CD1c-positive myeloid dendritic cell (primary cell): ENCODE measurements at regions not wholly inside any gene's neighbourhood (a gene's known extent, or its start where the extent isn't known, plus 50 kb on each side); places are given as distances from the start of the nearest gene placed in this dataset.

Source experiments
- DNase-seq: peaks from one replicate; pipeline ENCODE4 v3.0.0-alpha.2; 2016; ENCODE audit errors: extremely low spot score

GRCh38 chr15:95812491-95812890 lies 518.0 kb upstream of the NR2F2 start:
- DNase-seq = no peak

- DNase-seq = no peak
These were observed 515.6 kb upstream of the NR2F2 start for GRCh38 chr15:95814908-95815307.

DNA sequence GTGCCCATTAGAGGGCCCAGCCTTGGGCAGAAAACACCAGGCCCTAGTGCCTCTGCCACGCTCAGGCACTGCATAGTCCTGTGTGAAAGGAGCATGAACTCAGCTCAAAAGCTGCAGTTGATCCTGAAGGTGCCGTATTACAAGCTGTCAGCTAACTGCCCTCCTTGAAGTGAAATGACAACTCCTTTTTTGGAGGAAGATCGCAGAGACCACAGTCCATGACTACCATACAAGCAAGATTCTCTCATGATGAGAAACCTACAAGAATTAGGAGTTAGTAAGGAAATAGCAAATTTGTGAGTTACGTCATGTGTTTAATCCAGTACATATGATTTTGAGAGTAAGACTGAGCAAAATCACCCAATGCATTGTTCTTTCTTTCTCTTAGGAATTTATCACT lies 513.9 kb upstream of the NR2F2 start:
- no peak for DNase-seq

DNA sequence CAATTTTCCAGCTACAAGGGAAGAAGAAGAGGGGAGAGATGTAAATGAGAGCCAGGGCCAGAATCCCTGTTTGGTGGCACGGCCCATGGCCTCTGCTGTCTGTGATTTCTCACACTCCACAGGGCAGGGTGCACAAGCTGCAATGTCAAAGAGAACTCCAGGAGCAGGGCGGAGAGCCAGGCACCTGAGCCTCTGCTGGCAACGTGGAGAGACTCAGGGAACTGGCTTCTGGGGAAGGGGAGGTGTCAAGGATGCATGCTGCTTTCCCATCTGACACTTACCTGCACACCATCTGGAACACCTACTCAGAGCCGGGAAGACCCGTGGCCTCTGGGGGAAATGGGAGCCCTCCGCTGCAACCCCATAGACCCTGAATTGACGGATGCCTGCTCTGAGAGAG lies 507.5 kb upstream of the NR2F2 start:
- no peak for DNase-seq

GRCh38 chr15:95825208-95825607 lies 505.3 kb upstream of the NR2F2 start:
- no peak for DNase-seq

DNA sequence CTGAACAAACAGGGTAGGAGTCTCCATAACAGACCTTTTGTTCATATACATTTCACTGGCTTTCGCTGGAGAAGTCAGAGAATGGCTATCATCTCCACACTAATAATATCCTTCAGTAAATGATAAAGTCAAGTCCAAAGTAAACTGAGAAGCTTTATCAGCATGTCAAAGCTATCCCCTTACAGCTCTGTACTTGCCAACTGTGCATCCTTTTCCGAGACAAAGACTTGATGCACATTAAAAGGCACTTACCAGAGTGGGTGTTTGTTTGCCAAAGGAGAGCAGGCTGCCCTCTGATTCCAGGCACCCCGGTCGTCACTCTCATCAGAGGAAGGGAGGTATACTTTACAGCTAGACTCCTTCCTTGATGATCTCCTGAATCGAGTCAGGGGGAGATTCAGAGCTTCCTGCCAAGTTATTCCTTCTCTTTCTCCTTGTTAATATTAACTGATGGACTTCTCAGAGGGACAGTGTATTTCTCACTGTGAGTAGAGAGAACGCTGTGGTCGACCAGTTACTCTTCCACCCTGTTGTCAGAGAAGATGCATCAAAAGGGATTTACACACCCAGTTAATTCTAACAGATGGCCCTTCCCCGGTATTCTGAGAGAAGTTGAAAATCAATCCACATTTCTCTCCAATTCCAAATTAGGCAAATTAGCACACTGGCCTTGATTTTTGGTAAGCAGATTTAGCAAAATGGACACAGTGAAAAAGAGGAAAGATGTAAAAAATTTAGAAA lies 504.7 kb upstream of the NR2F2 start:
- DNase-seq = no peak

DNA sequence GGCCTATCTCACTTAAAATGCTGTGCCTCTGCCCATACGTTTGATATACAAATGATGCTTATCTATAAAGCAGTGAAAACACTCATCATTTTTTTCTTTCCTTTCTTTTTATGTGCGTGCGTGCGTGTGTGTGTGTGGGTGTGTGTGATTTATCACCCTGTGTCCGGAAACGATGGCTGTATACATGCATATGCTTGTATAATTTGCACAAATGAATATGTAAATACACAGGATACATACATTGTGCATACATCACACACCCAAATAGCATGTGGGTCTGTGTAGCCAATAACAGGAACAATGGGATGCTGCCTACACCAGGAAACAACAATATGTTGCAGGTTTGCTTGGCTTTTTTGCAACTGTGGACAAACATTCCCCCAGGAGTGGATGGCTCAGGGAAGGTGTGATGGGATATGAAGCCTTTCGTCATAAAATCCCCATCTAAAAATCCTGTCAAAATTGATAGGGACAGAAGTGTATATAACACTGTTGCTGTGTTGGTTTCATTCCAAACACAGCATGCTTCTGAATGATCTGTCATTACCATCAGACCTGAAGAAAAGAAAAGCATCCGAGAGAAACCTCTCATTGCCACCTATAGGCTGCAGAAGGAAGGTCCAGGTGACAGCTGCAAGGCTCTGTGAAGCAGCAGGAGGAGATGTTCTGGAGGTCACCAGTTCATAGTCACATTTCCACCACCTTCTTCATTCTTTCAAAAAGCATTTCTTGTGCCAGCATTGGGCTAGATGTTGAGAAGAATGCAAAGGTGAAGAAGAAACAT lies 503.9 kb upstream of the NR2F2 start:
- DNase-seq = no peak

GRCh38 chr15:95829062-95829461 lies 501.4 kb upstream of the NR2F2 start:
- DNase-seq = no peak

GRCh38 chr15:95830281-95830680 lies 500.2 kb upstream of the NR2F2 start:
- DNase-seq = no peak

GRCh38 chr15:95832668-95833067 lies 497.8 kb upstream of the NR2F2 start:
- DNase-seq = no peak

GRCh38 chr15:95834028-95834804 lies 496.3 kb upstream of the NR2F2 start:
- no peak for DNase-seq

- no peak for DNase-seq
These were observed 494.0 kb upstream of the NR2F2 start for GRCh38 chr15:95836536-95836935.

DNA sequence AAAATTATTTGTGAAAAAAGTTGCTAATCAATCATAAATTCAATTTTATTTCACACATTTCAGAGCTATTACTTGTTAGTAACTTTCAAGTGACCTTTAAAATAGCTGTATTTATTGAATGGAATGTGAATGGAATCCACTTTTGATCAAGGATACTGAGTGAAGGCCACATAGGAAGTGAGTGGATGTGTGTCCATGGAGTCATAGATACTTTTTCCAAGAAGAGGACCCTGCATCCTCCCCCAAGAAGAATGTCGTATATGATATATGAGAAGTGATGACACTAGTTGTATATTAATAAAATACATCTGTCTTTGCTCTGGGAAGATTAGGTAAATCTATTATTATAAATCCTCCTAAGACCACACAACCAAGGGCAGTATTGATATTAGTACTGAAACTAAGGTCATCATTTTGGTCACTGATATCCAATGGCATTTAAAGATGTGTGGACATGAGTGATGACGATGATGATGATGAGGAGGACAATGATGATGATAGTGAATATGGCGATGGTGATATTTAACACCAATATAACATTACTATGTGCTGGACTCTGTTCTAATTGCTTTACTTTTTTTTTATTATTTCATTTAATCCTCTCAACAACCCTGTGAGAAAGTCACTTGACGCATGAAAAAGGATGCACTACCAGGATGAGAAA lies 493.0 kb upstream of the NR2F2 start:
- DNase-seq = no peak

DNA sequence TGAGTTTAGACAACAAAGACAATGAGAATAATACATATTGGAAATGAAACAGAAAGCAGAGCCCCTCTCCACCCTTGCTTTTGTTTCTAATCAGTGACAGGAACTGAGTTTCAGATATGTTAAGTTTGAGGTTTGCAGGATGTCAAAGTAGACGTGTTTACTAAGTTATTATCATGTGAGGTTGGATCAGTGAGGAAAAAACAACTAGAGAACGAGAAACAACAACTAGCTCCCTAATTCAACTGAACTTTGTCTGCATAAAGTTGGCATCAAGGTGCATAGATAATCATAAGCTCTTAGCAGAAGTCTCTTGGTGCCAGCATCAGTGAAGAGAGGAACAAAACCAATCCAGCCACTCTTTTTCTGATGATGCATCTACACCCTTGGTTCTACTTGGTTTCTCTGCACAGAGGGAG lies 491.1 kb upstream of the NR2F2 start:
- no peak for DNase-seq

DNA sequence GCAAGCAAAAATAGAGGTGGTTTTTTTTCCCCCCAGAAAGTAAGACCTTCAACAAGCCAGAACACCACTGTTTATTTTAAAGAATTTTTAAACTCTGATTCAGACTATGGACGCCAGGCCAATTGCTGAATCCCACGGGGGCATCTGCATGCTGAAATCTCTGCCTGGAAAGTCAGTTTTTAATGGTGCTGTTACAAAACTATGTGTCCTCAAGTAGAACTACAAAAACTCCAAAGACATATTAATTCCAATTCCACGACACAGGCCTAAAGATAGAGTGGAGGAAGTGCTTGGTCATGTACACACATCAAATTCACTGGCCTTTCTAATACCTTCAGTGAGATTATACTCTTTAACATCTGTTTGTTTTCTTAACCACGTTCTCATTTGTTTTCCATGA lies 490.5 kb upstream of the NR2F2 start:
- no peak for DNase-seq

GRCh38 chr15:95840855-95841254 lies 489.6 kb upstream of the NR2F2 start:
- no peak for DNase-seq

GRCh38 chr15:95842576-95842975 lies 487.9 kb upstream of the NR2F2 start:
- DNase-seq = no peak

GRCh38 chr15:95843241-95843910 lies 487.1 kb upstream of the NR2F2 start:
- no peak for DNase-seq

DNA sequence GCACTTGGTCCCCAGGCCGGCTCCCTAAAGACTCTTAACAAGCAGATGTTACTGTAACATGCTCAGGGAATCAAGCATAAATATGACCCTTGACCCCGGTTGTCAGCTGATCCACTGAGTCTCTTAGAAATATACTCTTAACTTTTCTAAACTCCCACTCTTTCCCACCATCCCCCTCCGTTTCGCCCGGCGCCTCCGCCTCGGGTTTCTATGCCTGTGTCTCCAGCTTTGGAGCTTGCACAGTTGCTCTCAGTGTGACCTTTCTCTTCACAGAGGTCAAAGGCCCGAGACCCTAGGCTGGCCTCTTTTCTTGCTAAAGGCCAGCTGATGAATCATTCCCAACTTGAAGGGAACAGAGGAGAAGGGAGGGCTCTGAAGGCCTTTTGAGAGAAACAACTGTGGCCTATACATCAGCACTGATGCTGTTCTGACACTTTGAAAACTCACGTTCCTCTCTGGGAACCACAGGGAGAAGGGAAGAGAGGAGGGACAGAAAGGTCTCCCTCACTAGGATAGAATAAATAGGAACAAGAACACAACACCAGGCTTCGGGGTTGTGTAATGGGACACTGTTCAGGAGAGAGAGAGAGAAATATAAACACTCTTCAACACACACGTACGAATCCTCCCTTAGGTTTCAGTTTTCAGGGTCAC lies 484.5 kb upstream of the NR2F2 start:
- DNase-seq = no peak

DNA sequence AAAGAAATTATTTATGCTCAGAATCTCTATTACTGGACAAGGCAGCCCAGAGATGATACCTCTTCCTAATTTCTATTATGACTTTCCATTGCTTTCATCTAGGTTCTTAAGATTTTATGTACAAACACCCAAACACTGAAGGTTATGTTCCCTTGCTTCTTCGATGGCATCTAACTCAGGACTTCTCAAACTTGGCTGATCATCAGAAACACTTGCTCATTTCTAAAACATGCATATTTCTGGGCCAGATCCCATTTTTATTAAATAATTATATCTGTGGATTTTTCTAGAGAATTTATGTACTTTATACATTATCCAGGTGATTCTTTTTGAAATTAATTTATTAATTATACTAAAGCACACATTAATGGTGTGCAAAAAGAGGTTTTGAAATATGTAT lies 482.4 kb upstream of the NR2F2 start:
- DNase-seq = no peak

GRCh38 chr15:95850837-95851236 lies 479.7 kb upstream of the NR2F2 start:
- no peak for DNase-seq
